Panc1 (cell line): ENCODE measurements at regions not wholly inside any gene's neighbourhood (a gene's known extent, or its start where the extent isn't known, plus 50 kb on each side); places are given as distances from the start of the nearest gene placed in this dataset.

ENCODE experiments used
- ATAC-seq: fragments of 200-7000 bp; cut with Tn5 transposase; 2 replicates; pipeline ENCODE4 v1.9.1; 2020; ENCODE audit warnings: mild to moderate bottlenecking, moderate library complexity
- BruUV-seq: library from RNA; stranded (reverse); fragments of 400-500 nt; replicated peaks from 2 replicates; lab custom pipeline; 2021; lab: Mats Ljungman, UMichigan
- CTCF ChIA-PET: fragments of 300-600 bp; sonication (Branson Sonifier 250); formaldehyde crosslinking; loops from one replicate; lab custom pipeline; 2022; ENCODE audit warnings: antibody characterized with exemption; lab: Charles Lee
- POLR2A ChIA-PET: fragments of 300-600 bp; sonication (Branson Sonifier 250); formaldehyde crosslinking; loops from one replicate; lab custom pipeline; 2022; ENCODE audit warnings: antibody characterized with exemption; lab: Charles Lee
- DNase-seq: peaks from one replicate; pipeline ENCODE4 v3.0.0-alpha.2; 2010; ENCODE audit warnings: low read depth, low spot score
- H3K27ac ChIP-seq: 2 replicates; pipeline ENCODE4 v1.5.1; 2011; ENCODE audit warnings: mild to moderate bottlenecking, low read length, inconsistent platforms
- H3K27me3 ChIP-seq: fragments of 200-500 bp; sonication (Bioruptor generic); 2 replicates; pipeline ENCODE4 v1.6.0; 2014; ENCODE audit warnings: low read length, inconsistent platforms; ENCODE audit not compliant: control insufficient read depth, insufficient read depth
- H3K36me3 ChIP-seq: fragments of 200-500 bp; sonication (Bioruptor generic); 2 replicates; pipeline ENCODE4 v1.5.1; 2014; ENCODE audit warnings: inconsistent platforms, mild to moderate bottlenecking, low read length, moderate library complexity; ENCODE audit not compliant: control insufficient read depth, insufficient read depth
- H3K4me1 ChIP-seq: 2 replicates; pipeline ENCODE4 v1.5.1; 2011; ENCODE audit warnings: inconsistent platforms, mild to moderate bottlenecking, low read length, moderate library complexity; ENCODE audit not compliant: control insufficient read depth, insufficient read depth
- H3K4me3 ChIP-seq, 2 experiments: 2 replicates each; pipeline ENCODE4 v1.5.1; 2011 to 2012; ENCODE audit warnings: low read depth in 2 of 2, low read length in 2 of 2, mild to moderate bottlenecking in 2 of 2, inconsistent platforms in 1 of 2, moderate library complexity in 1 of 2
- H3K9me3 ChIP-seq: fragments of 200-500 bp; sonication (Bioruptor generic); 2 replicates; pipeline ENCODE4 v1.5.1; 2014; ENCODE audit warnings: low read depth, mild to moderate bottlenecking, inconsistent platforms, low read length, moderate library complexity; ENCODE audit not compliant: control insufficient read depth, insufficient read depth
- CTCF ChIP-seq: fragments of 450-650 bp; IDR thresholded peaks from 2 replicates; pipeline ENCODE4 v1.5.1; 2017; ENCODE audit warnings: mild to moderate bottlenecking
- POLR2AphosphoS5 ChIP-seq: IDR thresholded peaks from 2 replicates; pipeline ENCODE4 v1.6.1; 2012; ENCODE audit warnings: mild to moderate bottlenecking, low read depth, low read length, moderate library complexity
- REST ChIP-seq, 2 experiments: IDR thresholded peaks; 2 replicates each; pipeline ENCODE4 v1.6.1; 2011 to 2012; ENCODE audit warnings: low read depth in 2 of 2, control low read depth in 1 of 2, low read length in 1 of 2, mild to moderate bottlenecking in 1 of 2, moderate library complexity in 1 of 2; ENCODE audit not compliant: insufficient read depth in 1 of 2
- SIN3A ChIP-seq: IDR thresholded peaks from 2 replicates; pipeline ENCODE4 v1.6.1; 2012; ENCODE audit warnings: low read depth, mild to moderate bottlenecking, low read length, moderate library complexity, borderline replicate concordance; ENCODE audit not compliant: insufficient read depth
- TCF7L2 ChIP-seq: IDR thresholded peaks from 2 replicates; pipeline ENCODE4 v1.6.1; 2011; ENCODE audit warnings: mild to moderate bottlenecking, low read depth, low read length, inconsistent platforms
- in situ Hi-C: cut with HindIII; loops from 2 replicates; pipeline ENCODE4 v1.10.0; 2016; ENCODE audit warnings: low sequenced_read_pairs, low pct_unique_long_range_greater_than_20kb
- intact Hi-C: fragments of 100-400 bp; cut with micrococcal nuclease; formaldehyde crosslinking; loops from one replicate; pipeline ENCODE4 v1.10.0; 2022; ENCODE audit not compliant: unreplicated experiment

GRCh38 chr7:25798344-25798743, 353.7 kb upstream of the NFE2L3 start:
- in situ Hi-C loops (no loop called here), intact Hi-C loops (no loop called here)
- ChIA-PET CTCF (no interaction called here), POLR2A (no interaction called here)
- H3K36me3 ChIP-seq, result no peaks in the 10 kb centered on the region
- BruUV-seq, result no TSS peak
- no peaks in the 10 kb centered on the region for H3K27me3 ChIP-seq
- ATAC-seq (no peak), DNase-seq (no peak)
- TF ChIP-seq CTCF (no peak), POLR2AphosphoS5 (no peak), TCF7L2 (no peak), REST (IDR thresholded peaks at IDR 0.05; ENCODE audit: insufficient read depth in 1 of 2, low read depth in 2 of 2, low read length in 1 of 2) (no peak), SIN3A (no peak)
- H3K4me1 ChIP-seq, result no peaks in the 10 kb centered on the region
- H3K9me3 ChIP-seq, result no peaks in the 10 kb centered on the region
- no peak overlapping the region for H3K4me3 ChIP-seq
- H3K27ac ChIP-seq, result no peak overlapping the region

GRCh38 chr7:25801214-25801613, 350.8 kb upstream of the NFE2L3 start:
- intact Hi-C loops, result no loop called here
- H3K36me3 ChIP-seq, result no peaks in the 10 kb centered on the region
- in situ Hi-C loops, result no loop called here
- no peaks in the 10 kb centered on the region for H3K4me1 ChIP-seq
- no peak overlapping the region for H3K4me3 ChIP-seq
- BruUV-seq, result no TSS peak
- no peaks in the 10 kb centered on the region for H3K9me3 ChIP-seq
- TF ChIP-seq POLR2AphosphoS5, result no peak
- TF ChIP-seq SIN3A, result no peak
- TF ChIP-seq REST (IDR thresholded peaks at IDR 0.05; ENCODE audit: insufficient read depth in 1 of 2, low read depth in 2 of 2, low read length in 1 of 2), result no peak
- no peak for TF ChIP-seq CTCF
- TF ChIP-seq TCF7L2, result no peak
- ChIA-PET CTCF (no interaction called here), POLR2A (no interaction called here)
- ATAC-seq (no peak), DNase-seq (no peak)
- H3K27ac ChIP-seq, result no peak overlapping the region
- 0 out of 2 replicates have a peak, but pooled peaks cover 2% of the 10 kb centered on the region for H3K27me3 ChIP-seq
